ENCODE measurements at regions not wholly inside any gene's neighbourhood (a gene's known extent, or its start where the extent isn't known, plus 50 kb on each side); places are given as distances from the start of the nearest gene placed in this dataset.

DNA sequence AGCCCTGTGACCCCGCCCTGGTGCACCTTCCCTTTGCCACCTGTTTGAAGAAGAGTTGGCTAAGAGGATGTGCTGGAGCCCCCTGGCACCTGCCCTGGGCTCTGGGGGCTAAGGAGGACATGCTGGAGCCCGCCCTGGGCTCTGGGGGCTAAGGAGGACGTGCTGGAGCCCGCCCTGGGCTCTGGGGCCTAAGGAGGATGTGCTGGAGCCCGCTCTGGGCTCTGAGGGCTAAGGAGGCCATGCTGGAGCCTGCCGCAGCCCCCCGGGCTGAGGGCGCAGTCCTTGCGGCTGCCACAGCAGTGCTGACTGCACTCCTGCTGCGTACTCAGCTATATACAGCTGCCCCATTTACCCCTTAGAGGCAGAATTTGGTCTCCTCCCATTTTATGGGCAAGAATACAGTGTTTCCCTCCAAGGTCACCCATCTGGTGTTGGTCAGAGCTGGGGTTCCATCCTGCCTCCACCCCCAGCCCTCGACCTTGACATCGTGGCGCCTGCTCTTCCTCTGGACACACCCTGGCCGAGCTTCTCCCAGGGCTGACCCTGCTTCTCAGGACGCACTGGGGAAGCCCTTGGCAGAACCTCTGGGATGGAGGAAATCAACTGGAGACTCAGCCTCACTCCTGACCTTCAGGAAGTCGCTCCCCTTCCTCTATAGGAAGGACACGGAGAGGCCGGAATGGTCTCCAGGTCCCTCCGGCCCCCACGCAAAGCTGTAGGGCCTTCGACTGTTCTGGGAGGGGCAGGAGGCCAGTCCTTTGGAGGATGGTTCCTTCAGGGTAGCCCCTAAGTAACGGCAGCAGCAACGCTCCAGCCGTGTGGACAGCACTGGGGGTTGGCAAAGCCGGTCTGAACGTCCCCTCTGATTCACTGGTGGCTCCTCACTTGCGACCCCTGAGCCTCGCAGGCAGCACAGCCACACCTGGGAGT lies 65.0 kb upstream of the HPCAL1 start:
- intact Hi-C loops (cut with micrococcal nuclease) = no loop called here
- Histone ChIP-seq H3K9ac (ENCODE audit: low read length) (no peak overlapping the region), H3K4me2 (replicated peaks; ENCODE audit: low read depth, low read length, poor library complexity, severe bottlenecking) (no peak overlapping the region), H3K9me3 (ENCODE audit: control extremely low read depth in 1 of 3, control insufficient read depth in 2 of 3, insufficient read depth in 1 of 3, low read length in 2 of 3) (peaks cover 0 to 6% (median 0%) of the 10 kb centered on the region in 3 donors), H3K79me2 (ENCODE audit: control insufficient read depth, insufficient read depth, low read length) (no peaks in the 10 kb centered on the region), H4K20me1 (ENCODE audit: control insufficient read depth, insufficient read depth, low read length, poor library complexity, severe bottlenecking) (no peaks in the 10 kb centered on the region), H3K27ac (ENCODE audit: low read length in 2 of 2) (no peak overlapping the region), H3K4me3 (ENCODE audit: control extremely low read depth in 1 of 5, extremely low read depth in 1 of 5, insufficient read depth in 1 of 5, low read depth in 2 of 5, low read length in 4 of 5) (no peak overlapping the region), H3K4me1 (ENCODE audit: control insufficient read depth in 2 of 2, insufficient read depth in 2 of 2, low read length in 2 of 2) (no peaks in the 10 kb centered on the region), H2AFZ (ENCODE audit: insufficient read depth, low read depth, low read length, poor library complexity, severe bottlenecking) (no peak overlapping the region), H3K36me3 (replicated peaks in 1 of 2; ENCODE audit: control extremely low read depth in 1 of 2, control insufficient read depth in 1 of 2, extremely low read depth in 1 of 2, insufficient read depth in 2 of 2, low read length in 1 of 2) (no peaks in the 10 kb centered on the region), H3K27me3 (replicated peaks in 1 of 4; ENCODE audit: control extremely low read depth in 1 of 4, control insufficient read depth in 3 of 4, insufficient read depth in 4 of 4, low read length in 3 of 4) (peaks cover 0 to 9% (median 0%) of the 10 kb centered on the region in 4 experiments)
- Mint-ChIP-seq H3K27me3 (peaks cover 11% of the 10 kb centered on the region), H3K27ac (no peak overlapping the region), H3K4me1 (no peaks in the 10 kb centered on the region), H3K9me3 (ENCODE audit: insufficient read depth) (no peaks in the 10 kb centered on the region), H3K4me3 (no peak overlapping the region)
- CTCF ChIA-PET = no interaction called here
- TF ChIP-seq, protein P1, sequence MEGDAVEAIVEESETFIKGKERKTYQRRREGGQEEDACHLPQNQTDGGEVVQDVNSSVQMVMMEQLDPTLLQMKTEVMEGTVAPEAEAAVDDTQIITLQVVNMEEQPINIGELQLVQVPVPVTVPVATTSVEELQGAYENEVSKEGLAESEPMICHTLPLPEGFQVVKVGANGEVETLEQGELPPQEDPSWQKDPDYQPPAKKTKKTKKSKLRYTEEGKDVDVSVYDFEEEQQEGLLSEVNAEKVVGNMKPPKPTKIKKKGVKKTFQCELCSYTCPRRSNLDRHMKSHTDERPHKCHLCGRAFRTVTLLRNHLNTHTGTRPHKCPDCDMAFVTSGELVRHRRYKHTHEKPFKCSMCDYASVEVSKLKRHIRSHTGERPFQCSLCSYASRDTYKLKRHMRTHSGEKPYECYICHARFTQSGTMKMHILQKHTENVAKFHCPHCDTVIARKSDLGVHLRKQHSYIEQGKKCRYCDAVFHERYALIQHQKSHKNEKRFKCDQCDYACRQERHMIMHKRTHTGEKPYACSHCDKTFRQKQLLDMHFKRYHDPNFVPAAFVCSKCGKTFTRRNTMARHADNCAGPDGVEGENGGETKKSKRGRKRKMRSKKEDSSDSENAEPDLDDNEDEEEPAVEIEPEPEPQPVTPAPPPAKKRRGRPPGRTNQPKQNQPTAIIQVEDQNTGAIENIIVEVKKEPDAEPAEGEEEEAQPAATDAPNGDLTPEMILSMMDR (IDR thresholded peaks at IDR 0.05) = no peak
- no peak for TF ChIP-seq EZH2 (IDR thresholded peaks at IDR 0.05; ENCODE audit: borderline replicate concordance, insufficient read depth, low read depth, low read length, poor library complexity, severe bottlenecking)
- WGBS (ENCODE audit: insufficient coverage) = 86% methylated on average over 27 of the region's 28 CpGs
- POLR2A ChIA-PET = no interaction called here
- ATAC-seq (ENCODE audit: low read depth) = no peak
- no peak for DNase-seq

DNA sequence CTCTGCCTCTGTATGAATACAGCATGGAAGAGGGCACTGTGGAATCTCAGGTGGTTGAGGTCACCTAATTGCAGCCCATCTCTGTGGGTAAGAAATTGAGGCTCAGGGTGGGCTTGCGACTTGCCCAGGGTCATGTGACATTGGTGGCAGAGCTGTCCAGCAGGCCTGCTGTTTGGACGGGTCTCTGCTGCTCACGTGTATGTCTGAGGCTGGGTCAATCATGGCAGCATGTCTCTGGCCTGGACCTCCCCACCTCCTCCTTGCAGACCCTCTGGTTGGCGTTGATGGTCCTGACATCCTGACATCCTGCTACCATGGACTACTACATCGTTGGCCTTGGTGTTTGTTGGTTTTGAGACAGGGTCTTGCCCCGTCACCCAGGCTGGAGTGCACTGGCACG lies 64.3 kb upstream of the HPCAL1 start:
- H3K4me3 ChIP-seq (ENCODE audit: control extremely low read depth in 1 of 5, extremely low read depth in 1 of 5, insufficient read depth in 1 of 5, low read depth in 2 of 5, low read length in 4 of 5) = no peak overlapping the region
- Mint-ChIP-seq H3K27ac (no peak overlapping the region), H3K4me3 (no peak overlapping the region), H3K9me3 (ENCODE audit: insufficient read depth) (no peaks in the 10 kb centered on the region), H3K27me3 (peaks cover 11% of the 10 kb centered on the region), H3K4me1 (no peaks in the 10 kb centered on the region)
- 88% methylated on average over 7 of the region's 7 CpGs for WGBS (ENCODE audit: insufficient coverage)
- ATAC-seq (ENCODE audit: low read depth) = no peak
- TF ChIP-seq, protein P1 (IDR thresholded peaks at IDR 0.05) = no peak
- H3K9ac ChIP-seq (ENCODE audit: low read length) = no peak overlapping the region
- H2AFZ ChIP-seq (ENCODE audit: insufficient read depth, low read depth, low read length, poor library complexity, severe bottlenecking) = no peak overlapping the region
- no peak overlapping the region for H3K4me2 ChIP-seq (replicated peaks; ENCODE audit: low read depth, low read length, poor library complexity, severe bottlenecking)
- H3K9me3 ChIP-seq (ENCODE audit: control extremely low read depth in 1 of 3, control insufficient read depth in 2 of 3, insufficient read depth in 1 of 3, low read length in 2 of 3) = peaks cover 0 to 6% (median 0%) of the 10 kb centered on the region in 3 donors
- DNase-seq = no peak
- H4K20me1 ChIP-seq (ENCODE audit: control insufficient read depth, insufficient read depth, low read length, poor library complexity, severe bottlenecking) = no peaks in the 10 kb centered on the region
- intact Hi-C loops (cut with micrococcal nuclease) = no loop called here
- peaks cover 0 to 9% (median 0%) of the 10 kb centered on the region in 4 experiments for H3K27me3 ChIP-seq (replicated peaks in 1 of 4; ENCODE audit: control extremely low read depth in 1 of 4, control insufficient read depth in 3 of 4, insufficient read depth in 4 of 4, low read length in 3 of 4)
- POLR2A ChIA-PET = no interaction called here
- H3K27ac ChIP-seq (ENCODE audit: low read length in 2 of 2) = no peak overlapping the region
- no peaks in the 10 kb centered on the region for H3K79me2 ChIP-seq (ENCODE audit: control insufficient read depth, insufficient read depth, low read length)
- no peaks in the 10 kb centered on the region for H3K4me1 ChIP-seq (ENCODE audit: control insufficient read depth in 2 of 2, insufficient read depth in 2 of 2, low read length in 2 of 2)
- no peaks in the 10 kb centered on the region for H3K36me3 ChIP-seq (replicated peaks in 1 of 2; ENCODE audit: control extremely low read depth in 1 of 2, control insufficient read depth in 1 of 2, extremely low read depth in 1 of 2, insufficient read depth in 2 of 2, low read length in 1 of 2)
- CTCF ChIA-PET = no interaction called here

Measured in B cell (primary cell).